Vagina (tissue), 2 donors: ENCODE measurements at regions not wholly inside any gene's neighbourhood (a gene's known extent, or its start where the extent isn't known, plus 50 kb on each side); places are given as distances from the start of the nearest gene placed in this dataset.

Experiments
- CTCF ChIP-seq, 3 experiments: fragments of 450-650 bp in 2 of 3; fragments of 200-600 bp in 1 of 3; sonication (generic) in 1 of 3; IDR thresholded peaks; one replicate each; pipeline ENCODE4 v1.5.1; 2017 to 2019; ENCODE audit warnings: antibody characterized with exemption in 3 of 3, mild to moderate bottlenecking in 2 of 3, moderate library complexity in 2 of 3
- POLR2A ChIP-seq, 2 donors: fragments of 450-650 bp; IDR thresholded peaks; one replicate each; pipeline ENCODE4 v1.6.1; 2017; ENCODE audit warnings: antibody characterized with exemption in 2 of 2, mild to moderate bottlenecking in 2 of 2, moderate library complexity in 2 of 2
- POLR2AphosphoS5 ChIP-seq, 2 donors: sonication (generic); formaldehyde crosslinking; IDR thresholded peaks; one replicate each; pipeline ENCODE4 v1.9.0; 2017; ENCODE audit warnings: antibody characterized with exemption in 2 of 2, mild to moderate bottlenecking in 2 of 2, low read depth in 1 of 2; ENCODE audit not compliant: insufficient read depth in 1 of 2

GRCh38 chr11:37643968-37644367 is 1045.9 kb upstream of the RAG2 start:
- TF ChIP-seq CTCF (IDR thresholded peaks at IDR 0.05) = no peak
- TF ChIP-seq POLR2A (IDR thresholded peaks at IDR 0.05) = no peak
- TF ChIP-seq POLR2AphosphoS5 (IDR thresholded peaks at IDR 0.05; ENCODE audit: insufficient read depth in 1 of 2, low read depth in 1 of 2) = no peak
